ENCODE measurements at regions not wholly inside any gene's neighbourhood (a gene's known extent, or its start where the extent isn't known, plus 50 kb on each side); places are given as distances from the start of the nearest gene placed in this dataset.
"Not testable (repeated sequence)": the region's sequence is repeated elsewhere in the genome, so short reads cannot be mapped to it uniquely, and the experiment has no call there.

GRCh38 chr9:81058782-81059181 is 630.6 kb downstream of the TLE1 start:
- no peak for DNase-seq

GRCh38 chr9:81053298-81054025 is 635.9 kb downstream of the TLE1 start:
- DNase-seq, result no peak

- DNase-seq, result no peak
Observed at GRCh38 chr9:81052846-81053245, 636.5 kb downstream of the TLE1 start.

- DNase-seq, result no peak
Observed at GRCh38 chr9:81047280-81047679, 642.1 kb downstream of the TLE1 start.

- DNase-seq, result no peak
Observed at GRCh38 chr9:81045658-81046057, 643.7 kb downstream of the TLE1 start.

GRCh38 chr9:81037889-81038288 is 651.5 kb downstream of the TLE1 start:
- DNase-seq, result no peak

GRCh38 chr9:81035601-81036000 is 653.7 kb downstream of the TLE1 start:
- DNase-seq, result no peak

- no peak for DNase-seq
Observed at GRCh38 chr9:81035171-81035570, 654.2 kb downstream of the TLE1 start.

GRCh38 chr9:81032831-81033230 is 656.5 kb downstream of the TLE1 start:
- no peak for DNase-seq

- no peak for DNase-seq
Observed at GRCh38 chr9:81032030-81032572, 657.2 kb downstream of the TLE1 start.

GRCh38 chr9:81031422-81032029 is 657.8 kb downstream of the TLE1 start:
- no peak for DNase-seq

GRCh38 chr9:81030027-81030426 is 659.3 kb downstream of the TLE1 start:
- DNase-seq, result no peak

GRCh38 chr9:81028504-81028903 is 660.8 kb downstream of the TLE1 start:
- DNase-seq, result no peak

- no peak for DNase-seq
Observed at GRCh38 chr9:81022177-81022576, 667.2 kb downstream of the TLE1 start.

GRCh38 chr9:81014945-81015344 is 674.4 kb downstream of the TLE1 start:
- not testable (repeated sequence) for DNase-seq

- DNase-seq, result not testable (repeated sequence)
Observed at GRCh38 chr9:81013191-81013590, 676.2 kb downstream of the TLE1 start.

- DNase-seq, result no peak
Observed at GRCh38 chr9:81002906-81003305, 686.4 kb downstream of the TLE1 start.

- DNase-seq, result peak; percentile 2
Observed at GRCh38 chr9:81002242-81002641, 687.1 kb downstream of the TLE1 start.

- no peak for DNase-seq
Observed at GRCh38 chr9:80995759-80996158, 693.6 kb downstream of the TLE1 start.

- DNase-seq, result no peak
Observed at GRCh38 chr9:80994892-80995291, 694.5 kb downstream of the TLE1 start.

- not testable (repeated sequence) for DNase-seq
Observed at GRCh38 chr9:80985595-80985994, 703.8 kb downstream of the TLE1 start.

- DNase-seq, result no peak
Observed at GRCh38 chr9:80976403-80976802, 712.9 kb downstream of the TLE1 start.

- not testable (repeated sequence) for DNase-seq
Observed at GRCh38 chr9:80970377-80970776, 719.0 kb downstream of the TLE1 start.

- no peak for DNase-seq
Observed at GRCh38 chr9:80968611-80969010, 720.7 kb downstream of the TLE1 start.

- DNase-seq, result no peak
Observed at GRCh38 chr9:80964914-80965313, 724.4 kb downstream of the TLE1 start.

All from activated CD4-positive, alpha-beta T cell treated with anti-CD3 and anti-CD28 coated beads for 48 hours (primary cell).